ENCODE measurements at regions not wholly inside any gene's neighbourhood (a gene's known extent, or its start where the extent isn't known, plus 50 kb on each side); places are given as distances from the start of the nearest gene placed in this dataset.

- H3K9me3 ChIP-seq: peaks cover 0 to 3% (median 0%) of the 10 kb centered on the region in 4 donors
- TF ChIP-seq EP300 (IDR thresholded peaks at IDR 0.05) (no peak), CTCF (IDR thresholded peaks at IDR 0.05) (no peak), POLR2A (IDR thresholded peaks at IDR 0.05) (no peak), POLR2AphosphoS5 (IDR thresholded peaks at IDR 0.05) (no peak)
- H3K4me1 ChIP-seq: no peaks in the 10 kb centered on the region
- H3K27ac ChIP-seq: no peak overlapping the region
- DNase-seq: no peak
- WGBS, 2 donors: 88 to 92% methylated on average over 5 of the region's 5 CpGs
- H3K27me3 ChIP-seq: no peaks in the 10 kb centered on the region
- no peaks in the 10 kb centered on the region for H3K36me3 ChIP-seq
- H3K4me3 ChIP-seq: no peak overlapping the region
- intact Hi-C loops (cut with DNase I): no loop called here
Measured at GRCh38 chr7:69190025-69190424, 408.2 kb upstream of the AUTS2 start.

GRCh38 chr7:69190763-69191162 is 407.5 kb upstream of the AUTS2 start:
- Histone ChIP-seq H3K4me1 (no peaks in the 10 kb centered on the region), H3K27ac (no peak overlapping the region), H3K9me3 (peaks cover 0 to 3% (median 0%) of the 10 kb centered on the region in 4 donors), H3K27me3 (no peaks in the 10 kb centered on the region), H3K4me3 (no peak overlapping the region), H3K36me3 (no peaks in the 10 kb centered on the region)
- WGBS, 2 donors: 50 to 60% methylated on average over 2 of the region's 2 CpGs
- TF ChIP-seq EP300 (IDR thresholded peaks at IDR 0.05): no peak
- TF ChIP-seq CTCF (IDR thresholded peaks at IDR 0.05): no peak
- TF ChIP-seq POLR2AphosphoS5 (IDR thresholded peaks at IDR 0.05): no peak
- TF ChIP-seq POLR2A (IDR thresholded peaks at IDR 0.05): no peak
- intact Hi-C loops (cut with DNase I): no loop called here
- no peak for DNase-seq

GRCh38 chr7:69192134-69192533 is 406.1 kb upstream of the AUTS2 start:
- Histone ChIP-seq H3K9me3 (no peaks in the 10 kb centered on the region), H3K27me3 (no peaks in the 10 kb centered on the region), H3K36me3 (no peaks in the 10 kb centered on the region), H3K27ac (no peak overlapping the region), H3K4me3 (no peak overlapping the region), H3K4me1 (no peaks in the 10 kb centered on the region)
- WGBS, 2 donors: 81 to 85% methylated on average over 3 of the region's 3 CpGs
- intact Hi-C loops (cut with DNase I): no loop called here
- DNase-seq: no peak
- no peak for TF ChIP-seq POLR2AphosphoS5 (IDR thresholded peaks at IDR 0.05)
- no peak for TF ChIP-seq CTCF (IDR thresholded peaks at IDR 0.05)
- no peak for TF ChIP-seq EP300 (IDR thresholded peaks at IDR 0.05)
- no peak for TF ChIP-seq POLR2A (IDR thresholded peaks at IDR 0.05)

GRCh38 chr7:69193061-69193460 is 405.2 kb upstream of the AUTS2 start:
- WGBS, 2 donors: 91% methylated on average over 4 of the region's 4 CpGs
- Histone ChIP-seq H3K4me3 (no peak overlapping the region), H3K9me3 (no peaks in the 10 kb centered on the region), H3K27ac (no peak overlapping the region), H3K36me3 (no peaks in the 10 kb centered on the region), H3K4me1 (no peaks in the 10 kb centered on the region), H3K27me3 (no peaks in the 10 kb centered on the region)
- DNase-seq: no peak
- intact Hi-C loops (cut with DNase I): no loop called here
- no peak for TF ChIP-seq POLR2AphosphoS5 (IDR thresholded peaks at IDR 0.05)
- TF ChIP-seq CTCF (IDR thresholded peaks at IDR 0.05): no peak
- TF ChIP-seq POLR2A (IDR thresholded peaks at IDR 0.05): no peak
- no peak for TF ChIP-seq EP300 (IDR thresholded peaks at IDR 0.05)

GRCh38 chr7:69196593-69196992 is 401.7 kb upstream of the AUTS2 start:
- WGBS, 2 donors: 84 to 85% methylated on average over 1 of the region's 1 CpG
- H3K27ac ChIP-seq: no peak overlapping the region
- DNase-seq: no peak
- no peak for TF ChIP-seq CTCF (IDR thresholded peaks at IDR 0.05)
- TF ChIP-seq POLR2AphosphoS5 (IDR thresholded peaks at IDR 0.05): no peak
- TF ChIP-seq EP300 (IDR thresholded peaks at IDR 0.05): no peak
- TF ChIP-seq POLR2A (IDR thresholded peaks at IDR 0.05): no peak
- no peak overlapping the region for H3K4me3 ChIP-seq
- intact Hi-C loops (cut with DNase I): no loop called here
- no peaks in the 10 kb centered on the region for H3K27me3 ChIP-seq
- H3K36me3 ChIP-seq: no peaks in the 10 kb centered on the region
- H3K9me3 ChIP-seq: no peaks in the 10 kb centered on the region
- no peaks in the 10 kb centered on the region for H3K4me1 ChIP-seq
